K562 (cell line): ENCODE measurements at regions not wholly inside any gene's neighbourhood (a gene's known extent, or its start where the extent isn't known, plus 50 kb on each side); places are given as distances from the start of the nearest gene placed in this dataset.

Experiments
- ATAC-seq: fragments of 200-7000 bp; cut with Tn5 transposase; 3 replicates; pipeline ENCODE4 v1.9.1; 2020; ENCODE audit warnings: moderate library complexity
- BruUV-seq: library from RNA; stranded (reverse); fragments of 400-500 nt; replicated peaks from 2 replicates; lab custom pipeline; 2021; lab: Mats Ljungman, UMichigan
- CTCF ChIA-PET: fragments of 300-600 bp; formaldehyde crosslinking; extraction: SDS; loops from one replicate; lab custom pipeline; 2021; ENCODE audit warnings: low intra/inter-chr PET ratio; lab: Yijun Ruan, JAX
- POLR2A ChIA-PET: fragments of 300-600, 350-650 bp; sonication (Branson Sonifier 250); formaldehyde crosslinking; extraction: SDS; loops from one replicate; lab custom pipeline; 2021; ENCODE audit warnings: antibody characterized with exemption, inconsistent platforms; lab: Yijun Ruan, JAX
- DNase-seq, 4 experiments: peaks; one replicate each; pipeline versions ENCODE4 v3.0.0 to v3.0.0-alpha.2; 2011 to 2018; ENCODE audit warnings: low spot score in 3 of 4, mixed read lengths in 3 of 4; ENCODE audit errors: extremely low read depth in 1 of 4
- FAIRE-seq: peaks from 2 replicates; lab custom pipeline; 2011; peaks lifted over from hg19 to GRCh38; lab: Jason Lieb, UNC
- H2AFZ ChIP-seq: 2 replicates; pipeline ENCODE4 v1.6.0; 2011; ENCODE audit warnings: low read depth, low read length, control low read depth, inconsistent platforms
- H3K27ac ChIP-seq: fragments of 200-600 bp; 3 replicates; pipeline ENCODE4 v1.8.0; 2011; ENCODE audit warnings: low read depth, mild to moderate bottlenecking, control low read depth, inconsistent platforms, low read length, moderate library complexity, mixed read lengths; ENCODE audit errors: extremely low read depth
- H3K27me3 ChIP-seq, 2 experiments: fragments of 300-600 bp in 1 of 2; 2 replicates in 1 of 2; 3 replicates in 1 of 2; pipeline versions ENCODE4 v1.6.0 to v1.8.0; 2011; ENCODE audit warnings: inconsistent platforms in 2 of 2, low read length in 2 of 2, mild to moderate bottlenecking in 1 of 2, mixed read lengths in 1 of 2, moderate library complexity in 1 of 2; ENCODE audit not compliant: control insufficient read depth in 2 of 2, insufficient read depth in 2 of 2
- H3K36me3 ChIP-seq: fragments of 300-600 bp; 3 replicates; pipeline ENCODE4 v1.8.0; 2011; ENCODE audit warnings: mild to moderate bottlenecking, low read length, inconsistent platforms; ENCODE audit not compliant: control insufficient read depth, insufficient read depth
- H3K4me1 ChIP-seq, 2 experiments: fragments of 200-600 bp in 1 of 2; replicated peaks in 1 of 2; 2 replicates in 1 of 2; 3 replicates in 1 of 2; pipeline versions ENCODE4 v1.5.1 to v1.8.0; 2011; ENCODE audit warnings: inconsistent platforms in 2 of 2, low read length in 2 of 2, mild to moderate bottlenecking in 1 of 2, mixed read lengths in 1 of 2, moderate library complexity in 1 of 2; ENCODE audit not compliant: control insufficient read depth in 2 of 2, insufficient read depth in 2 of 2
- H3K4me2 ChIP-seq: 2 replicates; pipeline ENCODE4 v1.6.1; 2011; ENCODE audit warnings: low read length, control low read depth, inconsistent platforms, mixed read lengths; ENCODE audit not compliant: insufficient read depth
- H3K4me3 ChIP-seq: fragments of 200-600 bp; sonication (generic), shearing (Covaris generic); 2 replicates; pipeline ENCODE4 v1.5.1; 2016; ENCODE audit warnings: control low read depth, inconsistent platforms
- H3K79me2 ChIP-seq: fragments of 200-600 bp; 3 replicates; pipeline ENCODE4 v1.8.0; 2011; ENCODE audit warnings: low read length, inconsistent platforms; ENCODE audit not compliant: control insufficient read depth, insufficient read depth
- H3K9ac ChIP-seq, 2 experiments: 2 replicates each; pipeline versions ENCODE4 v1.6.0 to v1.6.1; 2011; ENCODE audit warnings: low read depth in 2 of 2, low read length in 2 of 2, control low read depth in 1 of 2, inconsistent platforms in 1 of 2, mild to moderate bottlenecking in 1 of 2, mixed read lengths in 1 of 2; ENCODE audit not compliant: insufficient read depth in 1 of 2
- H3K9me1 ChIP-seq: one replicate; pipeline ENCODE4 v1.6.0; 2011; ENCODE audit warnings: inconsistent platforms, mild to moderate bottlenecking, low read length, moderate library complexity; ENCODE audit not compliant: control insufficient read depth, insufficient read depth
- H3K9me3 ChIP-seq: replicated peaks from 2 replicates; pipeline ENCODE4 v1.5.1; 2011; ENCODE audit warnings: low read depth, low read length, inconsistent platforms; ENCODE audit not compliant: control insufficient read depth, insufficient read depth
- H4K20me1 ChIP-seq: replicated peaks from 2 replicates; pipeline ENCODE4 v1.6.1; 2011; ENCODE audit warnings: low read length, inconsistent platforms, mixed read lengths; ENCODE audit not compliant: control insufficient read depth, insufficient read depth
- DACH1 ChIP-seq: fragments of 450-650 bp; IDR thresholded peaks from 2 replicates; pipeline ENCODE4 v1.6.1; 2018; ENCODE audit not compliant: partially characterized antibody
- HCFC1 ChIP-seq: IDR thresholded peaks from 2 replicates; pipeline ENCODE4 v1.6.1; 2012; ENCODE audit warnings: low read depth, low read length, improper control_type of control experiment
- L3MBTL2 ChIP-seq: fragments of 450-650 bp; IDR thresholded peaks from 2 replicates; pipeline ENCODE4 v1.6.1; 2016; ENCODE audit warnings: mild to moderate bottlenecking, moderate library complexity
- MTF1 ChIP-seq: fragments of 250-450 bp; sonication (Bioruptor Pico); IDR thresholded peaks from 2 replicates; pipeline ENCODE4 v1.9.0; 2021; ENCODE audit warnings: moderate library complexity, mild to moderate bottlenecking, inconsistent platforms, borderline replicate concordance
- NONO ChIP-seq, 2 experiments: fragments of 200-400 bp in 1 of 2; fragments of 450-650 bp in 1 of 2; formaldehyde crosslinking in 1 of 2; IDR thresholded peaks; 2 replicates each; pipeline ENCODE4 v1.6.1; 2017; ENCODE audit warnings: low read depth in 2 of 2, mild to moderate bottlenecking in 2 of 2, moderate library complexity in 2 of 2, low read length in 1 of 2
- RBM17 ChIP-seq: fragments of 200-400 bp; formaldehyde crosslinking; IDR thresholded peaks from 2 replicates; pipeline ENCODE4 v1.6.1; 2017; ENCODE audit warnings: low read depth, mild to moderate bottlenecking, low read length, borderline replicate concordance
- RFX1 ChIP-seq: fragments of 450-650 bp; IDR thresholded peaks from 2 replicates; pipeline ENCODE4 v1.6.1; 2016; ENCODE audit warnings: mild to moderate bottlenecking, moderate library complexity
- RHOXF2B ChIP-seq: fragments of 250-450 bp; sonication (Bioruptor Pico); conservative IDR thresholded peaks from 2 replicates; pipeline ENCODE4 v1.5.1; 2021
- RNF2 ChIP-seq: sonication (generic); IDR thresholded peaks from 2 replicates; pipeline ENCODE4 v1.6.1; 2016
- ZNF3 ChIP-seq: fragments of 250-450 bp; sonication (Bioruptor Pico); IDR thresholded peaks from 2 replicates; pipeline ENCODE4 v1.5.0; 2021; ENCODE audit warnings: mild to moderate bottlenecking, moderate library complexity
- ZNF766 ChIP-seq: fragments of 200-800 bp; sonication (Bioruptor generic); conservative IDR thresholded peaks from 2 replicates; pipeline ENCODE4 v1.6.1; 2016; ENCODE audit warnings: missing genetic modification characterization, missing compliant biosample characterization
- WGBS: fragments of 100-300 bp; shearing (Covaris generic); methylation state at CpG from one replicate; pipeline ENCODE4 v1.1.6; 2016; ENCODE audit warnings: low coverage, mixed read lengths; ENCODE audit not compliant: insufficient coverage; ENCODE audit errors: missing lambda C conversion rate; 5-methylcytosine and 5-hydroxymethylcytosine counted together
- in situ Hi-C: fragments of 300-500 bp; cut with MboI; formaldehyde crosslinking; loops from 4 replicates; pipeline ENCODE4 v1.15.0; 2018; ENCODE audit warnings: inconsistent platforms, mixed read lengths
- intact Hi-C: fragments of 100-400 bp; cut with micrococcal nuclease; formaldehyde crosslinking; loops from 2 replicates; pipeline ENCODE4 v1.14.2; 2022
- TF ChIP-seq, protein P1 (sequence below): IDR thresholded peaks from 2 replicates; pipeline ENCODE4 v1.6.1; 2011; ENCODE audit warnings: borderline replicate concordance, low read depth, mild to moderate bottlenecking, moderate library complexity, low read length; ENCODE audit not compliant: insufficient read depth, poor library complexity, severe bottlenecking
- TF ChIP-seq, protein P2 (sequence below): IDR thresholded peaks from 3 replicates; pipeline ENCODE4 v1.6.1; 2011; ENCODE audit warnings: borderline replicate concordance, mild to moderate bottlenecking, moderate library complexity; ENCODE audit not compliant: insufficient read length; ENCODE audit errors: extremely low read depth
- TF ChIP-seq, protein P3 (sequence below): fragments of 250-450 bp; sonication (Bioruptor Pico); IDR thresholded peaks from 2 replicates; pipeline ENCODE4 v1.5.0; 2020; ENCODE audit warnings: mild to moderate bottlenecking, borderline replicate concordance

DNA sequence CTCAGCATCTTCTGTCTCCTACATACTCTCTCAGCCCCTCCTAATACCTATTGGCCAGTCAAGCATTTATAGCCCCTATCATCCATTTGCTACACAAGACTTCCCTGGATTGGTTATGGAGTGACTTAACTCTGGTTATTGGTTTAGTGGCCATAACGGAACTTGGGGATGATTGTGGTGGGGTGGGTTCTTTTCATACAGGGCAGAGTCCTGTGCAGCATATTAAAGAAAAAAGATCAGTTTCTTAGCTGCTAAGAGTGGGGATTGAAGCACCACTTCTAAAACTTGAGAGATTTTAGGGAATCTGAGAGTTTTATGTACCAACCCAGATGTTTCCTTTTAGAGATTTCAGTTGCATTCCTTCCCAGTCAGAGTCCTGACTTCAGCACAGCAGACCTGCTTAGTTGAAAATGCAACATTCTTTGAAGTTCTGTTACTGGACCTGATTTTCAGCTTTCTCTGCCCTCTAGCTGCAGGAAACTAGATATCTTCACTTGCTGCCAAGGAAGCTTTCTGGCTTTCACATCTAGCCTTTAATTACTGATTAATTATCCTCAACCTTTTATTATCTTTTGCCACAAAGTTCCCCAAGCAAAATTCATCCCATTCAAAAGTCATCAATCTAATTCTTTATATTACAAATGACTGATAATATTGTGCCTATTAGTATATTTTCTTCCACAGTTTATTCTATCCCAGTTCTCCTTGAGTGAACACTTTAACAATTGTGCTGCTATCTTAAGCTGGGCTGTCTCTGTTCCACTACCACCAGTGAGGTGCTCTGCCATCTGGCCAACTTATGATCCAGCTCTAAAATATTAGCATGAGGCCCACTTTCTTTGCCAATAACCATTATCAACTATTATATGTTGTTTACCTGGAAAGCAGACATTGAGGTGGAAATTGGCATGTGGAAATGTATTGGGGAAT lies 906.0 kb upstream of the ALCAM start (continued):
- TF ChIP-seq ZNF3 (CRISPR knock-in tag) (no peak), RBM17 (no peak), RNF2 (no peak), ZNF766 (no peak), MTF1 (no peak)
- TF ChIP-seq, protein P1, sequence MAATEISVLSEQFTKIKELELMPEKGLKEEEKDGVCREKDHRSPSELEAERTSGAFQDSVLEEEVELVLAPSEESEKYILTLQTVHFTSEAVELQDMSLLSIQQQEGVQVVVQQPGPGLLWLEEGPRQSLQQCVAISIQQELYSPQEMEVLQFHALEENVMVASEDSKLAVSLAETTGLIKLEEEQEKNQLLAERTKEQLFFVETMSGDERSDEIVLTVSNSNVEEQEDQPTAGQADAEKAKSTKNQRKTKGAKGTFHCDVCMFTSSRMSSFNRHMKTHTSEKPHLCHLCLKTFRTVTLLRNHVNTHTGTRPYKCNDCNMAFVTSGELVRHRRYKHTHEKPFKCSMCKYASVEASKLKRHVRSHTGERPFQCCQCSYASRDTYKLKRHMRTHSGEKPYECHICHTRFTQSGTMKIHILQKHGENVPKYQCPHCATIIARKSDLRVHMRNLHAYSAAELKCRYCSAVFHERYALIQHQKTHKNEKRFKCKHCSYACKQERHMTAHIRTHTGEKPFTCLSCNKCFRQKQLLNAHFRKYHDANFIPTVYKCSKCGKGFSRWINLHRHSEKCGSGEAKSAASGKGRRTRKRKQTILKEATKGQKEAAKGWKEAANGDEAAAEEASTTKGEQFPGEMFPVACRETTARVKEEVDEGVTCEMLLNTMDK = no peak

DNA sequence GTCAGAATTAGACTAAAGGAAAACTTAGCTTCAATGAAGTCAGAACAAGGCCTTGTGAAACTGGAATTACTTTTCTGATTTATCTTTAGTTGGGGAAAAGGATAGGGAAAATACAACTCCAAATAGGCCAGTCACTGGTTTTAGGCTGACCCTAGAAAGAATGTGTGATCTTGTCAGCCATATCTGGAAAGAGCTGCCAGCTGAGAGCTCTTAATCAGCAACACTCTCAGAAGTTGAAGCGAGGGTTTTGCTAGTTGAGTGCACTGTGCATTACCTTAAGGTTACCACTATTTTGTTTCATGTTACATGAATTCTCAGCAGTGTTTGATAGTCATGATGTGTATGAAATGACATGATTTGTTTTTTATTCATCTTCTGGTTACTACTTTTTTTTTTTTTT lies 905.3 kb upstream of the ALCAM start:
- no peaks in the 10 kb centered on the region for H3K27me3 ChIP-seq
- H3K9me3 ChIP-seq = no peaks in the 10 kb centered on the region
- 0% methylated on average over 1 of the region's 1 CpG for WGBS
- intact Hi-C loops = no loop called here
- H3K36me3 ChIP-seq = no peaks in the 10 kb centered on the region
- no peak for DNase-seq
- POLR2A ChIA-PET = no interaction called here
- no peak overlapping the region for H3K27ac ChIP-seq
- ATAC-seq = no peak
- H3K9me1 ChIP-seq = no peaks in the 10 kb centered on the region
- H3K4me3 ChIP-seq = no peak overlapping the region
- in situ Hi-C loops = no loop called here
- no peak for FAIRE-seq
- no peak overlapping the region for H2AFZ ChIP-seq
- H3K4me2 ChIP-seq = no peak overlapping the region
- H4K20me1 ChIP-seq = no peaks in the 10 kb centered on the region
- CTCF ChIA-PET = no interaction called here
- no peaks in the 10 kb centered on the region for H3K79me2 ChIP-seq
- no TSS peak for BruUV-seq
- no peak overlapping the region for H3K9ac ChIP-seq
- H3K4me1 ChIP-seq = no peaks in the 10 kb centered on the region
- no peak for TF ChIP-seq RHOXF2B (CRISPR knock-in tag)
- TF ChIP-seq, protein P2, sequence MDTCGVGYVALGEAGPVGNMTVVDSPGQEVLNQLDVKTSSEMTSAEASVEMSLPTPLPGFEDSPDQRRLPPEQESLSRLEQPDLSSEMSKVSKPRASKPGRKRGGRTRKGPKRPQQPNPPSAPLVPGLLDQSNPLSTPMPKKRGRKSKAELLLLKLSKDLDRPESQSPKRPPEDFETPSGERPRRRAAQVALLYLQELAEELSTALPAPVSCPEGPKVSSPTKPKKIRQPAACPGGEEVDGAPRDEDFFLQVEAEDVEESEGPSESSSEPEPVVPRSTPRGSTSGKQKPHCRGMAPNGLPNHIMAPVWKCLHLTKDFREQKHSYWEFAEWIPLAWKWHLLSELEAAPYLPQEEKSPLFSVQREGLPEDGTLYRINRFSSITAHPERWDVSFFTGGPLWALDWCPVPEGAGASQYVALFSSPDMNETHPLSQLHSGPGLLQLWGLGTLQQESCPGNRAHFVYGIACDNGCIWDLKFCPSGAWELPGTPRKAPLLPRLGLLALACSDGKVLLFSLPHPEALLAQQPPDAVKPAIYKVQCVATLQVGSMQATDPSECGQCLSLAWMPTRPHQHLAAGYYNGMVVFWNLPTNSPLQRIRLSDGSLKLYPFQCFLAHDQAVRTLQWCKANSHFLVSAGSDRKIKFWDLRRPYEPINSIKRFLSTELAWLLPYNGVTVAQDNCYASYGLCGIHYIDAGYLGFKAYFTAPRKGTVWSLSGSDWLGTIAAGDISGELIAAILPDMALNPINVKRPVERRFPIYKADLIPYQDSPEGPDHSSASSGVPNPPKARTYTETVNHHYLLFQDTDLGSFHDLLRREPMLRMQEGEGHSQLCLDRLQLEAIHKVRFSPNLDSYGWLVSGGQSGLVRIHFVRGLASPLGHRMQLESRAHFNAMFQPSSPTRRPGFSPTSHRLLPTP = no peak
- TF ChIP-seq, protein P3, sequence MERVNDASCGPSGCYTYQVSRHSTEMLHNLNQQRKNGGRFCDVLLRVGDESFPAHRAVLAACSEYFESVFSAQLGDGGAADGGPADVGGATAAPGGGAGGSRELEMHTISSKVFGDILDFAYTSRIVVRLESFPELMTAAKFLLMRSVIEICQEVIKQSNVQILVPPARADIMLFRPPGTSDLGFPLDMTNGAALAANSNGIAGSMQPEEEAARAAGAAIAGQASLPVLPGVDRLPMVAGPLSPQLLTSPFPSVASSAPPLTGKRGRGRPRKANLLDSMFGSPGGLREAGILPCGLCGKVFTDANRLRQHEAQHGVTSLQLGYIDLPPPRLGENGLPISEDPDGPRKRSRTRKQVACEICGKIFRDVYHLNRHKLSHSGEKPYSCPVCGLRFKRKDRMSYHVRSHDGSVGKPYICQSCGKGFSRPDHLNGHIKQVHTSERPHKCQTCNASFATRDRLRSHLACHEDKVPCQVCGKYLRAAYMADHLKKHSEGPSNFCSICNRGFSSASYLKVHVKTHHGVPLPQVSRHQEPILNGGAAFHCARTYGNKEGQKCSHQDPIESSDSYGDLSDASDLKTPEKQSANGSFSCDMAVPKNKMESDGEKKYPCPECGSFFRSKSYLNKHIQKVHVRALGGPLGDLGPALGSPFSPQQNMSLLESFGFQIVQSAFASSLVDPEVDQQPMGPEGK (CRISPR knock-in tag) = no peak
- no peak for TF ChIP-seq NONO (IDR thresholded peaks at IDR 0.05; ENCODE audit: low read depth in 2 of 2, low read length in 1 of 2)
- no peak for TF ChIP-seq RFX1
- TF ChIP-seq L3MBTL2 = no peak
- TF ChIP-seq DACH1 = no peak
- TF ChIP-seq HCFC1 = no peak
